ENCODE measurements at regions not wholly inside any gene's neighbourhood (a gene's known extent, or its start where the extent isn't known, plus 50 kb on each side); places are given as distances from the start of the nearest gene placed in this dataset.

- ChIA-PET CTCF (ENCODE audit: partially characterized antibody) (no interaction called here), POLR2A (ENCODE audit: partially characterized antibody) (interaction anchor here (1.4 kb wide), 1 partner anchor 17 kb away, joined by 4 read pairs; no protein-coding TSS in a partner anchor)
- no peak overlapping the region for H3K27ac ChIP-seq (ENCODE audit: low read depth, low read length)
- DNase-seq, result no peak
- intact Hi-C loops (cut with micrococcal nuclease), result no loop called here
- peaks cover 0 to 1% (median 0%) of the 10 kb centered on the region in 8 donors for H3K9me3 Mint-ChIP-seq
- no peak overlapping the region for H3K27ac Mint-ChIP-seq
- H3K36me3 ChIP-seq (ENCODE audit: insufficient read depth, low read length), result no peaks in the 10 kb centered on the region
- H3K4me3 Mint-ChIP-seq, result no peak overlapping the region
- H3K36me3 Mint-ChIP-seq, result no peaks in the 10 kb centered on the region
- H3K9me3 ChIP-seq (ENCODE audit: control insufficient read depth in 1 of 2, low read length in 2 of 2), result no peaks in the 10 kb centered on the region
- no peaks in the 10 kb centered on the region for H3K4me1 ChIP-seq (ENCODE audit: insufficient read depth, low read length)
- H3K27me3 ChIP-seq (ENCODE audit: insufficient read depth, low read length), result no peaks in the 10 kb centered on the region
- H3K4me1 Mint-ChIP-seq, result no peaks in the 10 kb centered on the region
- H3K4me3 ChIP-seq (ENCODE audit: low read length in 2 of 2), result no peak overlapping the region
- peaks cover 0 to 3% of the 10 kb centered on the region in 2 donors for H3K27me3 Mint-ChIP-seq
Observed at GRCh38 chr22:44437216-44438055, 60.6 kb downstream of the RTL6 start.

- Mint-ChIP-seq H3K9me3 (peaks cover 0 to 1% (median 0%) of the 10 kb centered on the region in 8 donors), H3K27me3 (peaks cover 0 to 3% of the 10 kb centered on the region in 2 donors), H3K4me3 (no peak overlapping the region), H3K27ac (no peak overlapping the region), H3K36me3 (no peaks in the 10 kb centered on the region), H3K4me1 (no peaks in the 10 kb centered on the region)
- no peak overlapping the region for H3K4me3 ChIP-seq (ENCODE audit: low read length in 2 of 2)
- no peaks in the 10 kb centered on the region for H3K9me3 ChIP-seq (ENCODE audit: control insufficient read depth in 1 of 2, low read length in 2 of 2)
- no peak for DNase-seq
- ChIA-PET POLR2A (ENCODE audit: partially characterized antibody) (no interaction called here), CTCF (ENCODE audit: partially characterized antibody) (no interaction called here)
- no peaks in the 10 kb centered on the region for H3K36me3 ChIP-seq (ENCODE audit: insufficient read depth, low read length)
- H3K27me3 ChIP-seq (ENCODE audit: insufficient read depth, low read length), result no peaks in the 10 kb centered on the region
- no peak overlapping the region for H3K27ac ChIP-seq (ENCODE audit: low read depth, low read length)
- H3K4me1 ChIP-seq (ENCODE audit: insufficient read depth, low read length), result no peaks in the 10 kb centered on the region
- intact Hi-C loops (cut with micrococcal nuclease), result no loop called here
Observed at GRCh38 chr22:44436736-44437135, 61.3 kb downstream of the RTL6 start.

- no peak for DNase-seq
- Mint-ChIP-seq H3K27me3 (peaks cover 0 to 2% of the 10 kb centered on the region in 2 donors), H3K4me3 (no peak overlapping the region), H3K4me1 (no peaks in the 10 kb centered on the region), H3K9me3 (peaks cover 0 to 1% (median 0%) of the 10 kb centered on the region in 8 donors), H3K27ac (peak overlapping the region in 1 of 7 donors; percentile 37), H3K36me3 (no peaks in the 10 kb centered on the region)
- ChIA-PET POLR2A (ENCODE audit: partially characterized antibody) (no interaction called here), CTCF (ENCODE audit: partially characterized antibody) (interaction anchor here (0.7 kb wide), 1 partner anchor 438 kb away, joined by 4 read pairs; no protein-coding TSS in a partner anchor)
- Histone ChIP-seq H3K36me3 (ENCODE audit: insufficient read depth, low read length) (no peaks in the 10 kb centered on the region), H3K4me1 (ENCODE audit: insufficient read depth, low read length) (no peaks in the 10 kb centered on the region), H3K27me3 (ENCODE audit: insufficient read depth, low read length) (no peaks in the 10 kb centered on the region), H3K4me3 (ENCODE audit: low read length in 2 of 2) (no peak overlapping the region), H3K9me3 (ENCODE audit: control insufficient read depth in 1 of 2, low read length in 2 of 2) (no peaks in the 10 kb centered on the region), H3K27ac (ENCODE audit: low read depth, low read length) (no peak overlapping the region)
- intact Hi-C loops (cut with micrococcal nuclease), result no loop called here
Observed at GRCh38 chr22:44431256-44431655, 66.8 kb downstream of the RTL6 start.

- intact Hi-C loops (cut with micrococcal nuclease), result no loop called here
- ChIA-PET CTCF (ENCODE audit: partially characterized antibody) (no interaction called here), POLR2A (ENCODE audit: partially characterized antibody) (no interaction called here)
- Mint-ChIP-seq H3K4me3 (no peak overlapping the region), H3K36me3 (no peaks in the 10 kb centered on the region), H3K9me3 (peaks cover 0 to 1% (median 0%) of the 10 kb centered on the region in 8 donors), H3K4me1 (no peaks in the 10 kb centered on the region), H3K27me3 (peaks cover 0 to 2% of the 10 kb centered on the region in 2 donors), H3K27ac (peak overlapping the region in 1 of 7 donors; percentile 37)
- no peak for DNase-seq
- H3K36me3 ChIP-seq (ENCODE audit: insufficient read depth, low read length), result no peaks in the 10 kb centered on the region
- H3K27me3 ChIP-seq (ENCODE audit: insufficient read depth, low read length), result no peaks in the 10 kb centered on the region
- no peak overlapping the region for H3K4me3 ChIP-seq (ENCODE audit: low read length in 2 of 2)
- H3K27ac ChIP-seq (ENCODE audit: low read depth, low read length), result no peak overlapping the region
- no peaks in the 10 kb centered on the region for H3K4me1 ChIP-seq (ENCODE audit: insufficient read depth, low read length)
- H3K9me3 ChIP-seq (ENCODE audit: control insufficient read depth in 1 of 2, low read length in 2 of 2), result no peaks in the 10 kb centered on the region
Observed at GRCh38 chr22:44430716-44431115, 67.3 kb downstream of the RTL6 start.

- H3K27ac ChIP-seq (ENCODE audit: low read depth, low read length), result no peak overlapping the region
- no peaks in the 10 kb centered on the region for H3K4me1 ChIP-seq (ENCODE audit: insufficient read depth, low read length)
- no peaks in the 10 kb centered on the region for H3K36me3 ChIP-seq (ENCODE audit: insufficient read depth, low read length)
- no peak overlapping the region for H3K4me3 ChIP-seq (ENCODE audit: low read length in 2 of 2)
- ChIA-PET POLR2A (ENCODE audit: partially characterized antibody) (no interaction called here), CTCF (ENCODE audit: partially characterized antibody) (no interaction called here)
- no peaks in the 10 kb centered on the region for H3K36me3 Mint-ChIP-seq
- H3K27ac Mint-ChIP-seq, result no peak overlapping the region
- H3K27me3 ChIP-seq (ENCODE audit: insufficient read depth, low read length), result no peaks in the 10 kb centered on the region
- peaks cover 0 to 2% of the 10 kb centered on the region in 2 donors for H3K27me3 Mint-ChIP-seq
- H3K4me1 Mint-ChIP-seq, result no peaks in the 10 kb centered on the region
- H3K4me3 Mint-ChIP-seq, result no peak overlapping the region
- intact Hi-C loops (cut with micrococcal nuclease), result no loop called here
- peaks cover 0 to 1% (median 0%) of the 10 kb centered on the region in 8 donors for H3K9me3 Mint-ChIP-seq
- no peak for DNase-seq
- no peaks in the 10 kb centered on the region for H3K9me3 ChIP-seq (ENCODE audit: control insufficient read depth in 1 of 2, low read length in 2 of 2)
Observed at GRCh38 chr22:44429941-44430587, 68.0 kb downstream of the RTL6 start.

GRCh38 chr22:44428941-44429830 is 68.8 kb downstream of the RTL6 start:
- CTCF ChIA-PET (ENCODE audit: partially characterized antibody), result no interaction called here
- no peaks in the 10 kb centered on the region for H3K27me3 ChIP-seq (ENCODE audit: insufficient read depth, low read length)
- Mint-ChIP-seq H3K27me3 (peaks cover 2 to 4% of the 10 kb centered on the region in 2 donors), H3K27ac (peak overlapping the region in 1 of 7 donors; percentile 74), H3K9me3 (peaks cover 0 to 2% (median 0%) of the 10 kb centered on the region in 8 donors), H3K36me3 (no peaks in the 10 kb centered on the region), H3K4me1 (no peaks in the 10 kb centered on the region), H3K4me3 (no peak overlapping the region)
- intact Hi-C loops (cut with micrococcal nuclease), result no loop called here
- no peaks in the 10 kb centered on the region for H3K9me3 ChIP-seq (ENCODE audit: control insufficient read depth in 1 of 2, low read length in 2 of 2)
- POLR2A ChIA-PET (ENCODE audit: partially characterized antibody), result no interaction called here
- no peak overlapping the region for H3K4me3 ChIP-seq (ENCODE audit: low read length in 2 of 2)
- H3K27ac ChIP-seq (ENCODE audit: low read depth, low read length), result no peak overlapping the region
- DNase-seq, result no peak
- H3K36me3 ChIP-seq (ENCODE audit: insufficient read depth, low read length), result no peaks in the 10 kb centered on the region
- H3K4me1 ChIP-seq (ENCODE audit: insufficient read depth, low read length), result no peaks in the 10 kb centered on the region

All from CD4-positive, alpha-beta memory T cell (primary cell).